GM12864 (cell line): ENCODE measurements at regions not wholly inside any gene's neighbourhood (a gene's known extent, or its start where the extent isn't known, plus 50 kb on each side); places are given as distances from the start of the nearest gene placed in this dataset.

Experiments used
- DNase-seq: peaks from one replicate; pipeline ENCODE4 v3.0.0-alpha.2; 2011; ENCODE audit warnings: low read depth
- H3K4me3 ChIP-seq: 2 replicates; pipeline ENCODE4 v1.5.1; 2011; ENCODE audit warnings: mild to moderate bottlenecking, low read depth, low read length, control low read depth
- CTCF ChIP-seq: IDR thresholded peaks from 2 replicates; pipeline ENCODE4 v1.5.1; 2011; ENCODE audit warnings: low read depth, mild to moderate bottlenecking, moderate library complexity, low read length, control low read depth, inconsistent platforms; ENCODE audit errors: missing control alignments

DNA sequence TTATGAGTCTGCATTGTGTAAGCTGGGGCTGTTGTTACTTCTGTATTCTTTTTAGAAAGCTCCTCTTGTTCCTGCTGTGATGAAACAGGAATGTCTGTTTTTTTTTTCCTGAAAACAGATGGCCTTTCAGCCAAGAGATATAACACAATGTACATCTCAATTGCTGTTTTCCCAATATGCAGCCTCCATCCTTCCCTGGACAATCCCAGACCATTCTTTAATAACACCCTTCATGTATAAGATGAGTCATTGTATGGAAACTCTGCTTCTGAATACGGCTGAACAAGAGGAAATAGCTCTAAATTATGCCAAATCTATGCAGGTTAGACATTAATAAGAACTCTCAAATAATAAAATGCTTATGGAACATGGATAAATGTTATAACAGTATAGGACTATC lies 60.2 kb upstream of the LRRC4C start:
- no peak for TF ChIP-seq CTCF
- DNase-seq = no peak

DNA sequence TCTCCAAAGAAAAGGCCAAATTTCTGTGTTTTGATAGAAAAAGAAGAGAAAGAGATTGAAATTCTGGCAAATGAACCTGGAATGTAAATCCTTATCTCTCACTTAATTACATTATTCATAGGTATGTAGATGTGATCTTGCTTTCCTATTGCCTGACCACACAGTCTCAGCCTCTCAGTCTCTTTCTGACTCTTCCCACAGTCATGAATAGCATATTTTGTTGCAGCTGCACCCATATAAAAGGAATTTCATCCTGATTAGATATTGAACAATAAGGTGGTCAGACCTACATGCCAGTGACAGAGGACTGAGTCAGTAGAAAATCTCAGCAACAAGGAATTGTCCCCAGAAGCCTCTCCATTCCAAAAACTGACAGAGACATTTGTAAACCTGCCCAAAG lies 62.9 kb upstream of the LRRC4C start:
- H3K4me3 ChIP-seq = no peak overlapping the region
- DNase-seq = no peak
- no peak for TF ChIP-seq CTCF

More for the DNA sequence above, 60.2 kb upstream of the LRRC4C start:
- H3K4me3 ChIP-seq = no peak overlapping the region

DNA sequence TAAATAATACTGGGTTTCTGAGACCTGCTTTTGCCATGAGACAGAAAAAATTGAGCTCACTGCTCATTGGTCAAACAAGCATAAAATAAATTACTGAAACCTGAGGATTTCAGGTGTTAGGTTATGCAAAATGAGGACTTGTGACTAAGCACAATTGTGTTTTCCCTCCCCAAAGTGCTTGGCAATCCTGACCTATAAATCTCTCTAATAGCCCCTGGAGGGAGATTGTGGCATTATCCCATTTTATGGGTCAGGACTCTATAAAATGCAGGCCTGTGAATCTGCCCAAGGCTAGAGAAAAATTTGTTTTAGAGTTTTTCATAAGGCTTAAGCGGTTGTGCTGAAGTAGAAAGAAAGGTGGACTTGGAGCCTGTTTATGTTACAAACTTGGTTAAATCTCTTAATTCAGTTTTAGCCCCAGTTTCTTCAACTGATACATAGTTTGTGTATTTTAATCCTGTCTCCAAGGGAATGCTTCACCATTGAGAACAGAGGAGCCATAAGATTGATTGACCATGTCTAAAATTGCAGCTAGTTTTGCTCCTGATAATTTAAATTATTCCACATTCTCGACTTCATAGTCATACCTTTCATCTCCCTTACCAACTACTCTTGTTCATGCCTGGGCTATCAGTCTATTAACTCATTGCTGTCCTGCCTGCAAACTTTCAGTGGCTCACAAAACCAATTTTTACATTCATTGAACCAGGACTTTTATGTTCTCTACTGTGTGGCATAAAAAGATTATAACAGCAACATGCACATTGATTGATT lies 63.6 kb upstream of the LRRC4C start:
- no peak for TF ChIP-seq CTCF
- H3K4me3 ChIP-seq = no peak overlapping the region
- DNase-seq = no peak

- no peak overlapping the region for H3K4me3 ChIP-seq
- no peak for TF ChIP-seq CTCF
- DNase-seq = no peak
Measured at GRCh38 chr11:41527530-41527929, 68.1 kb upstream of the LRRC4C start.

DNA sequence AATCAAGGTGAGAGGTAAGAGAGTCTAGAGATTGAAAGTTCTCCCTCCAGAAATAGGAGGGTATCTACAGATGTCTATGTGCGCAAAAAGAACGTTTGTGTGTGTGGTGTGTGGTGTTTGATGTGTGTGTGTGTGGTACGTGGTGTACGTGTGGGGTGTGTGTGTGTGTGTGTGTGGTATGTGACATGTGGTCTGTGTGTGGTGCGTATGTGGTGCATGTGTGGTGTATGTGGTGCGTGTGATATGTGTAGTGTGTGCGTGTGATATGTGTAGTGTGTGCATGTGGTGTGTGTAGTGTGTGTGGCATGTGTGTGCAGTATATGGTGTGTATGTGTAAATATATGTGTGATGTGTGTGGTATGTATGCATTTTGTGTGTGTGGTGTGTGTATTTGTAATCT lies 73.0 kb upstream of the LRRC4C start:
- TF ChIP-seq CTCF = no peak
- no peak overlapping the region for H3K4me3 ChIP-seq
- no peak for DNase-seq

DNA sequence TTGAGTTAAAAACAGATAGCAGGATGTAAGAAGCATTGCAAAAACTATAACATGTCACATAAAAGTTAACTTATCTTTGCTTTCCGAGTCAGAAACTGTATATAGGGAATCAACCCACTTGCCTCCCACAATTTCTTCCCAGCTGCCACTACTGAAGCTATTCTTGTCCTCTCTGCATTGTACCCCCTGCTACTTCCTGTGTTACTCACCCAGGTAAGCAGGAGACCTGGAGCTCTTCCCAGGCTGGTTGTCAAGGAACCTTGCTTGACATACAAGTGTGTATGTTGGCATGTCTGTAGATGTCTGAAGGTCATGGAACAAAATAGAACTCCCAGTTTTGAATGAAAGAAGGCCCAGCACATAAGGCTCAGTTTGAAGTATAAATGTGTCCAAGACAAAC lies 74.3 kb upstream of the LRRC4C start:
- DNase-seq = no peak
- TF ChIP-seq CTCF = no peak
- H3K4me3 ChIP-seq = no peak overlapping the region

GRCh38 chr11:41534391-41534790 lies 74.9 kb upstream of the LRRC4C start:
- no peak for DNase-seq
- TF ChIP-seq CTCF = no peak
- H3K4me3 ChIP-seq = no peak overlapping the region
